HG03103 (cell line): ENCODE measurements at regions not wholly inside any gene's neighbourhood (a gene's known extent, or its start where the extent isn't known, plus 50 kb on each side); places are given as distances from the start of the nearest gene placed in this dataset.
"Not testable (repeated sequence)": the region's sequence is repeated elsewhere in the genome, so short reads cannot be mapped to it uniquely, and the experiment has no call there.

Experiments
- ATAC-seq: cut with Tn5 transposase; IDR thresholded peaks from one replicate; pipeline ENCODE4 v1.9.1; 2021; ENCODE audit warnings: low read depth; ENCODE audit not compliant: unreplicated experiment

- no peak for ATAC-seq
Measured at GRCh38 chr21:34217263-34217662, 143.9 kb downstream of the MRPS6 start.

GRCh38 chr21:34219334-34220060, 144.3 kb upstream of the KCNE2 start:
- ATAC-seq, result no peak

GRCh38 chr21:34220556-34221195, 143.1 kb upstream of the KCNE2 start:
- ATAC-seq, result no peak

- no peak for ATAC-seq
Measured at GRCh38 chr21:34221331-34222030, 142.3 kb upstream of the KCNE2 start.

GRCh38 chr21:34222031-34222335, 141.8 kb upstream of the KCNE2 start:
- no peak for ATAC-seq

GRCh38 chr21:34223376-34223775, 140.4 kb upstream of the KCNE2 start:
- ATAC-seq, result no peak

DNA sequence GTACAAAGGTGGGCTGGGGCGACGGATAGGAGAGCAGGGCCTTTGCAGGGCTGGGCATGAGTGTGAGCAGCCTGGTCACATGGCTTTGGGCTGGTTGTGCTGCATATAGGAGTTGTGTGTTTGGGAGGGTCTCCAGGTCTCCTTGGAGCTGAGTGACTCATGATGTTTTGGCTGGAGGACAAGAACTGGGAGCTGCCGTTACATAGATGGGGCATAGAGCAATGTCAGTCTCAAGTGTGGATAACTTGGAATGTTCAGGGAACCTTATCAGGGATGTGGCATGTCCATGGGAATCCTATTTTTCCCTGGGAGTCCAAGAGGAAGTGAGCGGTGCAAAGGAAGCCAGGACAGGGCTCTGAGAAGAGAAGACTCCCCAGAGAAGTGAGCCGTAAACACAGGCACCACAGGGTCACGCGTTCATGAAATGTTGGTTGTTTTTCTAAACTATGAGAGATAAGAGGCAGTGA, 136.4 kb upstream of the KCNE2 start:
- no peak for ATAC-seq

- ATAC-seq, result no peak
Measured at GRCh38 chr21:34228792-34229191, 135.0 kb upstream of the KCNE2 start.

DNA sequence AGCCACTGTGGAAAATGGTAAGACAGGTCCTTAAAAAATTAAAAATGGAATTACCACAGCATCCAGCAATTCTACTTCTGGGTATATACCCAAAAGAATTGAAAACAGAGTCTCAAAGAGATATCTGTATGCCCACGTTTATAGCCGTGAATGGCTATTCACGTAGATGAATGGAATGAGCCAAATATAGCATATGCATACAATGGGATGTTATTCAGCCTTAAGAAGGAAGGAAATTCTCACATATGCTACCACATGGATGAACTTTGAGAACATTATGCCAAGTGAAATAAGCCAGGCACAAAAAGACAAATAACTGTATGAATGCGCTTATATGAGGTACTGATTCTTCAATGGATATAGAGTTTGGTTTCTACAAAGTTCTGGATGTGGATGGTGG, 134.5 kb upstream of the KCNE2 start:
- ATAC-seq, result no peak

GRCh38 chr21:34233741-34234140, 130.1 kb upstream of the KCNE2 start:
- not testable (repeated sequence) for ATAC-seq

DNA sequence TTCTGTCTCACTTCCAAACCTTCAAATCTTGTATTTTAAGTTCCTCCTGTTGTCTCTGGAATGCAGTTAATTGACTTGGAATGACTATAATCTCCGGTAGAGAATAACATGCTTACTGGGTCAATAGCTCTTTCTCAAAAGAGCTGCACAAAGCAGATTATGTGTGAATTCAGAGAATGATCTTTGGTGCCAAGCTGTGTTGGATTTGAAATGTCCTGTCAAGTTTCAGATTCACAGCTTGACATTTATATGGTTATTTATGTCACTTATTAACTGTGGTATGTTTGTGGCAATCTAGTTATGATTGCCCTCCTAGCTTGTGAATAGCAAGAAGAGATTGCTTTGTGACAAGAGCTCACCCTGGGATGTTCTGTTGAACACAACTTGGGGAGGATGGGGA, 128.3 kb upstream of the KCNE2 start:
- ATAC-seq, result no peak

GRCh38 chr21:34242973-34243372, 120.8 kb upstream of the KCNE2 start:
- ATAC-seq, result no peak

DNA sequence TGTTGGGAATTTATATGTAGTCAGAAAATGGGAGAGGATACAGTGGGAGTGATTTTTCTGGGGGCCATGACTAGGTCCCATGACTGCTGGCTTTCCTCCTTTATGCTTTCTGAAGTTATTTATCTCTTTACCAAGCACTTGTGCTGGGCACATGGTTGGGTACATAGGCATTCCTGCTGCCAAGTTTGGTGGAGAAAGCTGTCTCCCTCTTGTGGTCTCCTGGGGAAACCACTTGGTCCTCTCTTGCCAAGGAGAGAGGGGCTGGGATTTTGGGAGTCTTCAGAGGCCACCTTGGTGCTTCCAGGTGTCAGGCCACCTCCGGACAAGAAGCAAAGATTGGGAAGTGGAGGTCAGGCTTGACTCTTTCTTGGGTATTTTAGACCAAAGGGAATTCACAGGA, 120.2 kb upstream of the KCNE2 start:
- no peak for ATAC-seq

- ATAC-seq, result no peak
Measured at GRCh38 chr21:34252751-34253150, 111.1 kb upstream of the KCNE2 start.

GRCh38 chr21:34255073-34255472, 108.7 kb upstream of the KCNE2 start:
- ATAC-seq, result no peak

- no peak for ATAC-seq
Measured at GRCh38 chr21:34260277-34261008, 103.4 kb upstream of the KCNE2 start.

- ATAC-seq, result no peak
Measured at GRCh38 chr21:34261841-34262468, 101.9 kb upstream of the KCNE2 start.

DNA sequence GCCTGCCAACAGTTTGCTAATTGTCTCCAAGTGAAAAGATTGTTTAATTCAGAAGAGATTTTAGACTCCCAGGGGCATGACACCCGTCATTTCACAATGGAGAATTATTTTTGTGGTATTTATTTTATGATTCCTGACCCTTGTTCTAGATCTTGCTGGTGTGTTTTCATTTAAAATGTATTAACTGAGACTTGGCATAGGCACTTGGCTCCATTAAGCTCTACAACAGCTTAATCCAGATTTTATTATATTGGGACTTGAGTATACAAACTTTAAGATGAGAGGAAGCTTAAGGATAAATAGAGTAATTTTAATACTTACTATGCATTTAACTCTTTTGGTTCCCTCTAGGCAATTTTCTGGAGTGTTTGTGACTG, 101.3 kb upstream of the KCNE2 start:
- no peak for ATAC-seq

GRCh38 chr21:34263629-34264028, 100.2 kb upstream of the KCNE2 start:
- ATAC-seq, result no peak

- ATAC-seq, result no peak
Measured at GRCh38 chr21:34266351-34266750, 97.5 kb upstream of the KCNE2 start.

GRCh38 chr21:34268493-34268892, 95.3 kb upstream of the KCNE2 start:
- ATAC-seq, result no peak
